Body of pancreas (tissue), 4 donors: ENCODE measurements at regions not wholly inside any gene's neighbourhood (a gene's known extent, or its start where the extent isn't known, plus 50 kb on each side); places are given as distances from the start of the nearest gene placed in this dataset.

ENCODE experiments used
- CTCF ChIP-seq, 7 experiments: fragments of 450-650 bp in 4 of 7; fragments of 200-600 bp in 3 of 7; sonication (generic) in 3 of 7; IDR thresholded peaks; one replicate each; pipeline ENCODE4 v1.5.1; 2016 to 2019; ENCODE audit warnings: antibody characterized with exemption in 7 of 7
- POLR2A ChIP-seq, 3 donors: fragments of 450-650 bp; IDR thresholded peaks; one replicate each; pipeline ENCODE4 v1.6.1; 2016; ENCODE audit warnings: antibody characterized with exemption in 3 of 3, mild to moderate bottlenecking in 2 of 3

GRCh38 chr13:22893204-22893603, 287.6 kb upstream of the SGCG start:
- TF ChIP-seq CTCF (IDR thresholded peaks at IDR 0.05) (no peak), POLR2A (IDR thresholded peaks at IDR 0.05) (no peak)
